NCI-H69 (cell line): ENCODE measurements at regions not wholly inside any gene's neighbourhood (a gene's known extent, or its start where the extent isn't known, plus 50 kb on each side); places are given as distances from the start of the nearest gene placed in this dataset.
A peak's percentile ranks its signal among the peaks of the same experiment; 100 is the strongest.
"Not testable (repeated sequence)": the region's sequence is repeated elsewhere in the genome, so short reads cannot be mapped to it uniquely, and the experiment has no call there.

ENCODE experiments used
- DNase-seq: peaks from one replicate; lab custom pipeline; 2025; lab: John Stamatoyannopoulos, UW

- DNase-seq, result peak; percentile 55
These were observed 191.8 kb downstream of the TMEM200A start for GRCh38 chr6:130557481-130558112.

- no peak for DNase-seq
These were observed 192.3 kb downstream of the TMEM200A start for GRCh38 chr6:130558131-130558530.

GRCh38 chr6:130559166-130559565, 193.3 kb downstream of the TMEM200A start:
- DNase-seq, result no peak

DNA sequence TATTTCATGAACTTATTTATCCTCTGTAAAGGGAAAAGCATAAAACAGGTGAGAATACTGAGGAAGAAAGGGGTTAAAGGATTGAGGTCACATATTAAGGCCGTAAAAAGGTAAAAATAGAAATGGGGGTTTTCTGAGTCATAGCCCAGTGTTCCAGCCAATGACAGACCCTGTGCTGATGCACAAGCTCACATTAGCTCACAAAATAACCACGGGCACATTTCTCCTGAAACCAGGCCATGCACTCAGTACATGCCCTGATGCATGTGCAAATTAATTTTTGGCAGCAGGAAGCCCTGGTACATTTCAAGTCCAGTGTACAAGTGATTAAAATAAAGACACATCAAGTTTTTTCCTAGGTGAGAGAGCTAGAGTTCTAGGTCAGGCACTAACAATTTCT, 194.4 kb downstream of the TMEM200A start:
- no peak for DNase-seq

GRCh38 chr6:130561159-130561558, 195.3 kb downstream of the TMEM200A start:
- DNase-seq, result not testable (repeated sequence)

DNA sequence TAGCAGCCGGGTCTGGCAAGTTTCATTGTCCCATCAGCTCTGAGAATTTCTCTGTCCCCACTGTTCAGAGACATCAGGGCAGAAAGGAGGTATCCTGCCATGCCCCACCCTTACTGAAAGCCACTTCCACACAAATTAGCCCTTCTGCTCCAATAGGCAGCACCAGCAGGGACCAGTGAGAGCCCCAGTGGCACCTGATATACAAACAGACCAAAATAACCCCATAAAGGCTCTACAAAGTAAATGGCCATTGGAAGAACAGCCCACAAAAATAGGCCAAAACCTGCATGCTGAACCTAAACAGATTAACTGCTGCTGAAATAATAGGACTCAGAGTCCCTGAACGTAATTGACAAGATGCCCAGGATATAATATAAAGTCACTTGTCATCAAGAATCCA, 199.9 kb downstream of the TMEM200A start:
- no peak for DNase-seq

- no peak for DNase-seq
These were observed 208.3 kb downstream of the TMEM200A start for GRCh38 chr6:130574146-130574545.

DNA sequence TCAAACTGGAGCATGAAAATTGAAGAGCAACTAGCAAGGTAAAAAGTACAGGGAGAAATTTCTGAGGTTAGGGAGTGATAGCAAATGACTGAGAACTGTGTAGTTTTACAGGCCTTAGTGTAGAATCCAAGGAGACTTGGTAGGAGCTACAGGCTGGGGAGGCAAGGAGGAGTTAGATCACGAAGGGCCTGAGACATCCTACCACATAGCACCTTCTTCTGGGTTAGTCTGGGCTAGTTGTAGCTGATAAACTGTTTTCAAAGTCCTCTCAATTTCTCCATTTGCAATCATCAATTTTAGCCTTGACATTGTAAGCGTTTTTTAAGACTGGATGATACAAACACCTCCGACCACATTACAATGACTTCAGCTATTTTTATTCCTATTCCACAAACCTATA, 209.7 kb downstream of the TMEM200A start:
- DNase-seq, result no peak

DNA sequence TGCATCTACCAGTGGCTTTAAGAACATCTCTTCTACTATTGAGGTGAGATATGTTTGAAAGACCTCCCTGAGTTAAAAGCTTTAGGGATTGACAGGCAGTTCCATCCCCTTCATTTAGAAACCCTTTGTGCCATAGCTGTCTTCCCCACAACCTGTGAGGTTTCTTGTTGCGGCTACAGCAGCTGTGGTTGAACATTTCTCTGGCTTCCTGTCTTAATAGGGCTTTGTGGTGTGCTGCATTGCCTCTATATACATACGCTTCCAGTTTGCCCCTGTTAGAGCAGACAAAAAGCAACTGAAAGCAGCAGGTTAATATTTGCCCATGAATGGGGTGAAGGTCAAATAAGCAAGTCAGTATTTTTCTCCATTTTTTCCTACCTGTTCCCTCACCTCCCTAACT, 210.2 kb downstream of the TMEM200A start:
- DNase-seq, result no peak

DNA sequence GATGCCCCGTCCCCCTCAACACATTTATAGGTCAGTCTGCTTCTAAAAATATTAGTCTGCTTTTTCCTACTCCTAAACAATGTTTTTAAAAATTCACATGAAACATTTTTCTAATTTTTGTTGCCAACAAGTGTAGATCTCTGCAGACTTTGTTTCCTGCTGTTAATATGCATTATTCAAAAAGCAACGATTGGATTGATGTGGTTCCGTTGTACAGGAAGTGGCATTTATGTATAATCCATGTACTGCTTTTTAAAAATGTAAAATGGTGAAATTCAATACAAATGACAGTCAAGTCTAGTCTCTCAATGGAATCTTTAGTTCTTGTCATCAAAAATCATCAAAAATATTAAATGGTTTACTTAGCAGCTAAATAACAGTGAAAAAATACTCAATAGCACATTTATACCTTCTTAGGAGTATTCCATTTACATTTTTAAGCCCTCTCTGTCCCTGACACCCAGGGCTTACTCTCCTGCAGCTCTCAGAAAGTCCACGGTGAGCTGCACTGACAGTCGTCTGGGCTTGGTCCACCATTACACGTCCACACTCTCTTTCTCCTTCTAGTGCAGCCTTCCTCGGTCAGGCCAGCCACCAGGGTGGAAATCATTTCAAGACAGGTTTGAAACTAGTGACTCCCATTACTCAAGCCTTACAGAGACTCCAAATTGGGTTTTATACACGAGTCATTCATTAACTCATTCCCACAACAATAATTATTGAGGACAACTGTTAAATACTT, 211.5 kb downstream of the TMEM200A start:
- DNase-seq, result no peak

DNA sequence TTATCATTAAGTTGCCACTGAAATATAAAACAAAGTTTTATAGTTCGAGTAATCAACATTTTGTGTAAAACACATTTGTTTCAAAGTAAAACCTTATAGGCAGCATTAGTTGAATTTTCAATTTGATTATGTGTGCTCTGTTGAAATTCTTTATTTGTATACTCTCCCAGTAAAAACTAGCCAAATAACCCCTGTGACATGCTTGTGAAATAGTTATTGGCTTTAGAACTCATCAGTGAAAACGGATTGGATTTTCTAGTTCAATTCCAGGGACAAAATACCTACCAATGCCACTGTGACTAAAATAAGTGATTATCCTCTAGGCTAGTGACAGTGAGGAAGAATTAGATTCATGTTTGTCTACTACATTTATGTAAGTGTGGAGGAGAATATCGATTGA, 212.9 kb downstream of the TMEM200A start:
- DNase-seq, result no peak

DNA sequence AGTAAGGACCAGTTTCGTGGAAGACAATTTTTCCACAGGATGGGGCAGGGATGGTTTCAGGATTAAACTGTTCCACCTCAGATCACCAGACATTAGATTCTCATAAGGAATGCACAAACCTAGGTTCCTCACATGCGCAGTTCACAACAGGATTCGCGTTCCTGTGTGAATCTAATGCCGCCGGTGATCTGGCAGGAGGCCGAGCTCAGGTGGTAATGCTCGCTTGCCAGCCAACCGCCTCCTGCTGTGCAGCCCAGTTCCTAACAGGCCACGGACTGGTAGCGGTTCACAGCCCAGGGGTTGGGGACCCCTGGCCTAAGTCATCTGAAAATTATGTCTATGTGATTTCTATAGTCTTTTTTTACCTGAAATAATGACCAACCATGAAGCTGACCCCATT, 217.5 kb downstream of the TMEM200A start:
- peak; percentile 53 for DNase-seq

- DNase-seq, result no peak
These were observed 219.8 kb downstream of the TMEM200A start for GRCh38 chr6:130585587-130585986.

- no peak for DNase-seq
These were observed 222.1 kb downstream of the TMEM200A start for GRCh38 chr6:130587778-130588520.

GRCh38 chr6:130593200-130593599, 227.4 kb downstream of the TMEM200A start:
- no peak for DNase-seq

DNA sequence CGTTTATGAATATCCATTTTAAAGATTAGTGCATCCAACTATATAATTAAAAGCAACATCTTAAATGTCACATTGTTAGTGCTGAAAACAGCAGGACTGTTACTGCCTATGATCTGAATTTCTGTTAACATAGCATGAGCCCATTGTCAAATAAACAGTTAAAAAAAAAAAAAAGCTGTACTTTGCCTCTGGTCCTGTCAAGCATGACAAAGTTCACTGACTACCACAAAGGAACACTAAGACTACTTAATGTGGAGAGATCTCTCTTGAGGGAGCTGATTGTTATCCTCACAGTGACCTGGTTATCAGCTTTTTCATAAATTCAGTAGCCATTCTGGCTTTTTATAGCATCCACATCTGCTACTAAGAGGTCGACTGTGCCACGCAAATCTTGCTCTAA, 228.1 kb downstream of the TMEM200A start:
- no peak for DNase-seq

DNA sequence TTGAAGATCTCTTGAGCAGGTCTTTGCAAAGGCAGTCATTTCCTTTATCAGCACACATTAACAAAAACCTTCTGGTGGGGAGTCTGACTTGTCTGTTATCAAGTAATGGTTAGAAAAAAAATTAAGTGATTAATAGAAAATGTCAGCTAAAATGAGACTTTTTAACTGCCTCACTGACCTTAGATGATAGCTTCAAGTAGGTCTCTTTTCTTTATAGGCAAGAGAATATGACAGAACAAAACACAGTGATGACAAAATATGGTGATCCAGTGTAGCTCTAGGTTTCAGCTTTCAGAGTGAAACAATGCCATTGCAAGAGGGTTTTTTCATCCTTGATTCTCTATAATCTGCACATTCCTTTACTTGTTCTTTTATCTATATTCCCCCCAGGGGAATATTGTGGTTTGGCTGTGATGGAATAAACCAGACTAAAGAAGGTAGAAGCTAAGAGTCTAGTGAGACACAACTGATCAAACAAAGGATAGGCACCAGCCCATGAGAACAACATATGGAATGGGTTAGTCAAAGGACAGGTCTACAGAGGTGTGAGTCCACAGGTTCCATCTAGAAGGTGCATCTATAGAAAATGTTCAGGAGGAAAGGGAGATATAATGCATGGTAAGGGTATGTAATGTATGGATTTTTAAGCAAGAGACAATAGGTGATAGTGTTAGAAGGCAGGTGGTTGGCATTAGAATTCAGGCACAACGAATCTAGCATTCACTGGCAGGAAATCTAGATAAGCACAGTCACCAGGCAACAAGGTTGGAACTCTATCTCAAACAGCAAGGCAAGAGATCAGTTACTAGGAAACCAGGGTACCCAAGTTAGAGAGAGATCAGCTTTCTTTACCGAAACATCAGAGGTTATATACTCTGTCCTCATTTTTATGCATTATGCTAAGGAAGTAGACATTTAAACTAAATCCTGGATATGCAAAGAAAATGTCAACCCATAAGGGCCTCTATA, 228.9 kb upstream of the SMLR1 start:
- no peak for DNase-seq

DNA sequence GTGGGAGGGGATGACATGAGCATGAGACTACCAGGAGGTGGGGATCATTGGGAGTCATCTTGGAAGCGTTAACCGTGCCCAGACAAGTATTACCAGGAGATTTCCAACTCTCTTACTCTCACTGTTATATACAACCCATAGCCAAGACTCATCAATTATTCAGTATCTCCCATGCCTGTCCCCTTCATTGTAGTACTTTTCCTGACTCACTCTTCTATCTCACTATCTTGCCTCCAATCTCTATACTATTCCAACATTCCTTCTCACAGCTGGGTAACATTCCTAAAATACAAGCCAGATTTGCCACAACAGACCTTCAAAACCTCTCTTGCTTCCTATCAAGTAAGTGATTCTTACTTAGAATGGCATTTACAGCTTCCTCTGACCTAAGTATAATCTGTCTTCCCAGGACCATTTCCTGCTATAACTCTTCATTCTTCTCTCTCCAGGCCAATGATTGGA, 226.3 kb upstream of the SMLR1 start:
- no peak for DNase-seq

GRCh38 chr6:130602151-130602770, 224.9 kb upstream of the SMLR1 start:
- DNase-seq, result no peak

DNA sequence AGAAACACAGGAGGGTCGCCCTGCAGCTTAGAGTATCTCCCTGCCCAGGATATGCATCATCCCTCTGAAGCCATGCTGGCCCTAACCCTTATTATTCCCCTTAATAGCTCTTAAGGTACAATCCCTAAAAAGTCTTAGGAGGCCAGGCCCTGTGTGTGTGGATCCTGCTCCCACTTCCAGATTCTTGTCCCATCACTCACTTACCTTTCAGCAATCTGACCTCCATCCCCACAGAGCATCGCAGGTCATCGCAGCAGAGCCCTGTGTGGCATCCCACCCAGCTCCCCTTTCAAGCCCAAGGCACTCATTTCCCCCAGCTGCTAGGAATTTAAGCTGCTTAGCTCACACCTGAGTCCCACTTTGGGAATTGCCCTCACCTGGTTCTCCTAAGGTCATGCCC, 223.8 kb upstream of the SMLR1 start:
- no peak for DNase-seq

DNA sequence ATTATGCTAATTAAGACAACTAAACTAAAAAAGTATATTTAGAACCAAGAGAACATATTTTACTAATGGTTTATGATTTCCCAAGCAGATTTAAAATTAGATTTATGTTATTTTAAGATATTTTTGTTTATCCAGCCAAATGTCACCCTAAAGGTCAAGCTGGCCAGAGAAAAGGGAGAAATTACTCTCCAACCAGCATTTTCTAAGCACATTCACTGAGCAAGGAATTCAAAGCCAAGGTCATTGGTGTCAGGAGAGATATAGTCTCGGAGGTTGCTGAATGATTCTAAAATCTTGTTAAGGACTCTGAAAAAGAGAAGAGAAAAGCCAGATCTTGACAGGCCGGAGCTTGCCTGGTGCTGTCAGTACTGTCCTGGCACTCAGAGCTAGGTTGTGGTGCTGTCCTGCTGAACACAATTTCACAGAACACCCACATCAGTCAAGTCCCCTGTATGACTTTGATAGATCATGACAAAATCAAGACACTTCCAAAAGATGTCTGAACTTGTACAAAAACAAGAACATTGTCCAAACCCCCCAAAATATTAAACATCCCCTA, 222.3 kb upstream of the SMLR1 start:
- no peak for DNase-seq
